Astrocyte (in vitro differentiated cells and primary cell): ENCODE measurements at regions not wholly inside any gene's neighbourhood (a gene's known extent, or its start where the extent isn't known, plus 50 kb on each side); places are given as distances from the start of the nearest gene placed in this dataset.

Source experiments
- DNase-seq: peaks from one replicate; pipeline ENCODE4 v3.0.0-alpha.2; 2010; ENCODE audit warnings: low read depth
- FAIRE-seq: peaks from 2 replicates; lab custom pipeline; 2011; peaks lifted over from hg19 to GRCh38; lab: Jason Lieb, UNC
- H2AFZ ChIP-seq: 2 replicates; pipeline ENCODE4 v1.6.0; 2012; ENCODE audit warnings: low read depth, low read length, inconsistent platforms
- H3K27ac ChIP-seq: 2 replicates; pipeline ENCODE4 v1.5.1; 2011; ENCODE audit warnings: low read depth, low read length, inconsistent platforms
- H3K27me3 ChIP-seq: 2 replicates; pipeline ENCODE4 v1.6.0; 2011; ENCODE audit warnings: low read length, inconsistent platforms; ENCODE audit not compliant: insufficient read depth
- H3K36me3 ChIP-seq: 2 replicates; pipeline ENCODE4 v1.5.1; 2011; ENCODE audit warnings: low read length, inconsistent platforms; ENCODE audit not compliant: insufficient read depth
- H3K4me1 ChIP-seq: 2 replicates; pipeline ENCODE4 v1.5.1; 2011; ENCODE audit warnings: low read length, inconsistent platforms; ENCODE audit not compliant: insufficient read depth
- H3K4me2 ChIP-seq: 2 replicates; pipeline ENCODE4 v1.6.0; 2012; ENCODE audit warnings: low read length, inconsistent platforms
- H3K4me3 ChIP-seq: 2 replicates; pipeline ENCODE4 v1.5.1; 2011; ENCODE audit warnings: low read depth, mild to moderate bottlenecking, low read length, inconsistent platforms; ENCODE audit not compliant: insufficient read depth
- H3K79me2 ChIP-seq: 2 replicates; pipeline ENCODE4 v1.6.0; 2012; ENCODE audit warnings: mild to moderate bottlenecking, low read length, inconsistent platforms; ENCODE audit not compliant: insufficient read depth
- H3K9ac ChIP-seq: 2 replicates; pipeline ENCODE4 v1.6.0; 2012; ENCODE audit warnings: mild to moderate bottlenecking, low read length, inconsistent platforms
- H3K9me3 ChIP-seq: 2 replicates; pipeline ENCODE4 v1.5.1; 2012; ENCODE audit warnings: low read depth, mild to moderate bottlenecking, low read length, inconsistent platforms; ENCODE audit not compliant: insufficient read depth
- H4K20me1 ChIP-seq: 2 replicates; pipeline ENCODE4 v1.6.0; 2012; ENCODE audit warnings: low read length, inconsistent platforms; ENCODE audit not compliant: insufficient read depth
- H3K27ac Mint-ChIP-seq: one replicate; pipeline ENCODE4 v1.8.0; 2021; ENCODE audit warnings: mild to moderate bottlenecking, mixed read lengths; ENCODE audit not compliant: unreplicated experiment
- H3K27me3 Mint-ChIP-seq: one replicate; pipeline ENCODE4 v1.8.0; 2021; ENCODE audit warnings: low read depth, mixed read lengths; ENCODE audit not compliant: unreplicated experiment
- H3K36me3 Mint-ChIP-seq: one replicate; pipeline ENCODE4 v1.8.0; 2021; ENCODE audit warnings: low read depth, mixed read lengths; ENCODE audit not compliant: unreplicated experiment
- H3K4me1 Mint-ChIP-seq: one replicate; pipeline ENCODE4 v1.8.0; 2021; ENCODE audit warnings: low read depth, mixed read lengths; ENCODE audit not compliant: unreplicated experiment
- H3K4me3 Mint-ChIP-seq: one replicate; pipeline ENCODE4 v1.8.0; 2021; ENCODE audit warnings: mild to moderate bottlenecking, moderate library complexity, mixed read lengths; ENCODE audit not compliant: unreplicated experiment
- H3K9me3 Mint-ChIP-seq: one replicate; pipeline ENCODE4 v1.8.0; 2021; ENCODE audit warnings: mild to moderate bottlenecking, mixed read lengths; ENCODE audit not compliant: unreplicated experiment
- EZH2 ChIP-seq: IDR thresholded peaks from 2 replicates; pipeline ENCODE4 v1.6.1; 2012; ENCODE audit warnings: mild to moderate bottlenecking, low read length, inconsistent platforms; ENCODE audit not compliant: insufficient read depth
- TF ChIP-seq, protein P1 (sequence below): IDR thresholded peaks from 2 replicates; pipeline ENCODE4 v1.5.1; 2011; ENCODE audit warnings: low read depth, mild to moderate bottlenecking, inconsistent platforms, low read length, moderate library complexity; ENCODE audit not compliant: insufficient read depth

DNA sequence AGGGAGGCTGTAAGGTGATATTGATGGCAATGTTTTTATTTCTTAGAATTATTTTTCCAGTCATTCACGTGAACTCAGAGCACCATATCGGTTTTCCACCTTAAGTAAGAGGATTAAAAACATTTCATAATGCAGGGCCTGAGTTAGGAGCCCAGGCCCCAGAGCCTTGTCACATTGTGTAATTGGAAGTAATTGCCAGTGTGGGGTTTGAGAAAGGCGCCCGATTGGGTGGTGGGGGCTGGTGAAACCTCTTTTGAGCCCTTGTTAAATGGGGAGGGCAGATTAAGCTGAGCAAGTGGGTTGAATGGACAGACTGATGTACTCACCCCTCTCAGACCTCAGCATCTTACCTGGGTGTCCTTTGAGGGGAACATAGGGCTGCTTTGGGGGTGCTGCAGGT is 116.7 kb upstream of the PITX1 start:
- no peak overlapping the region for H3K4me3 ChIP-seq
- no peaks in the 10 kb centered on the region for H3K79me2 ChIP-seq
- Mint-ChIP-seq H3K27ac (no peak overlapping the region), H3K4me1 (no peaks in the 10 kb centered on the region), H3K27me3 (peaks cover 54% of the 10 kb centered on the region), H3K36me3 (no peaks in the 10 kb centered on the region), H3K4me3 (no peak overlapping the region), H3K9me3 (peaks cover 4% of the 10 kb centered on the region)
- H3K4me2 ChIP-seq, result no peak overlapping the region
- FAIRE-seq (no peak), DNase-seq (no peak)
- peaks cover 3% of the 10 kb centered on the region for H3K9me3 ChIP-seq
- H3K27me3 ChIP-seq, result peaks cover 14% of the 10 kb centered on the region
- H3K36me3 ChIP-seq, result no peaks in the 10 kb centered on the region
- TF ChIP-seq EZH2, result no peak
- TF ChIP-seq, protein P1, sequence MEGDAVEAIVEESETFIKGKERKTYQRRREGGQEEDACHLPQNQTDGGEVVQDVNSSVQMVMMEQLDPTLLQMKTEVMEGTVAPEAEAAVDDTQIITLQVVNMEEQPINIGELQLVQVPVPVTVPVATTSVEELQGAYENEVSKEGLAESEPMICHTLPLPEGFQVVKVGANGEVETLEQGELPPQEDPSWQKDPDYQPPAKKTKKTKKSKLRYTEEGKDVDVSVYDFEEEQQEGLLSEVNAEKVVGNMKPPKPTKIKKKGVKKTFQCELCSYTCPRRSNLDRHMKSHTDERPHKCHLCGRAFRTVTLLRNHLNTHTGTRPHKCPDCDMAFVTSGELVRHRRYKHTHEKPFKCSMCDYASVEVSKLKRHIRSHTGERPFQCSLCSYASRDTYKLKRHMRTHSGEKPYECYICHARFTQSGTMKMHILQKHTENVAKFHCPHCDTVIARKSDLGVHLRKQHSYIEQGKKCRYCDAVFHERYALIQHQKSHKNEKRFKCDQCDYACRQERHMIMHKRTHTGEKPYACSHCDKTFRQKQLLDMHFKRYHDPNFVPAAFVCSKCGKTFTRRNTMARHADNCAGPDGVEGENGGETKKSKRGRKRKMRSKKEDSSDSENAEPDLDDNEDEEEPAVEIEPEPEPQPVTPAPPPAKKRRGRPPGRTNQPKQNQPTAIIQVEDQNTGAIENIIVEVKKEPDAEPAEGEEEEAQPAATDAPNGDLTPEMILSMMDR, result no peak
- no peak overlapping the region for H3K27ac ChIP-seq
- no peaks in the 10 kb centered on the region for H3K4me1 ChIP-seq
- H4K20me1 ChIP-seq, result no peaks in the 10 kb centered on the region
- H2AFZ ChIP-seq, result no peak overlapping the region
- H3K9ac ChIP-seq, result no peak overlapping the region

DNA sequence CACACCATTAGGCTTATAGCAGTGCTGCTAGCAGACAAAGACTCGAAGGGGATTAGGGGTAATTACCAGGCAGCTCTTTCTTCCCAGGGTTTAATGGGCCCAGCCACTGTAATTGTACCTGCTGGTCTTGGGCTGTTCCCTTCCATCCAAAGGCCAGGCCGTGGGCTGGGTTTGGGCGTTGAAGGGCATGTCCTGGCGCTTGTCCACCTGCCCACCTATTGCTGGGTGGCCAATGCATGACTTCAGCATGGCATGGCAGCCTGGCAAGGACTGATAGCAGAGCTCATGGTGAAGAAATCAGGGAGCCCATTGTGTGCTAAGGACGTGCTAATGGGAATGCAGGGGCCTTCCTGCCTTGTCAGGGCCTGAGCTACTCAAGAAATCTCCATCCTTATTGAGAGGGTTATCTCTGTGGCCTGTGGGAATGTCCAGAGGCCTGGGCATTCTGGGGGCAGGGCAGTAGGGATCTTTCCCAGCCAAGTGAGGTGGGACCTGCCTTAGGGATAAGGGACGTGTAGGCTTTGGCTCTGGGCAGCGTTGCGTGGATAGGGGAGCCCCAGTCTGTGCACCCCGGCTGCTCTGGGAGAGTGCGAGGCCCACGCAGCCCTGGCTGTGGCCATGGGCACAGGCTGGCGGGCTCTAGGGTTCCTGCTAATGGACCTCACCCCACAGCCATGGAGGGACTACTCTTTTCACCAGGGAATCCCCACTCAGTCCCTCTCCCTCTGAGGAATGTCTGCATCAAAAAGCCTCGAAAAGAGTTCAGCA is 116.1 kb upstream of the PITX1 start:
- Histone ChIP-seq H3K9me3 (peaks cover 3% of the 10 kb centered on the region), H3K4me1 (no peaks in the 10 kb centered on the region), H2AFZ (no peak overlapping the region), H4K20me1 (no peaks in the 10 kb centered on the region), H3K79me2 (no peaks in the 10 kb centered on the region), H3K4me2 (no peak overlapping the region), H3K9ac (no peak overlapping the region), H3K4me3 (no peak overlapping the region), H3K36me3 (no peaks in the 10 kb centered on the region), H3K27me3 (peaks cover 14% of the 10 kb centered on the region), H3K27ac (no peak overlapping the region)
- Mint-ChIP-seq H3K27ac (no peak overlapping the region), H3K9me3 (peaks cover 4% of the 10 kb centered on the region), H3K4me1 (no peaks in the 10 kb centered on the region), H3K27me3 (peaks cover 49% of the 10 kb centered on the region), H3K4me3 (no peak overlapping the region), H3K36me3 (no peaks in the 10 kb centered on the region)
- TF ChIP-seq, protein P1, result no peak
- no peak for TF ChIP-seq EZH2
- FAIRE-seq, result no peak
- DNase-seq, result no peak
